GM12878 (cell line): ENCODE measurements at regions not wholly inside any gene's neighbourhood (a gene's known extent, or its start where the extent isn't known, plus 50 kb on each side); places are given as distances from the start of the nearest gene placed in this dataset.

Experiments
- ETV6 ChIP-seq, 2 experiments: fragments of 450-650 bp in 1 of 2; IDR thresholded peaks in 1 of 2; conservative IDR thresholded peaks in 1 of 2; 2 replicates each; pipeline ENCODE4 v1.6.1; 2014; ENCODE audit warnings: antibody characterized with exemption in 1 of 2, borderline replicate concordance in 1 of 2, low read depth in 1 of 2, mild to moderate bottlenecking in 1 of 2, moderate library complexity in 1 of 2
- EZH2 ChIP-seq: IDR thresholded peaks from 2 replicates; pipeline ENCODE4 v1.6.1; 2012; ENCODE audit warnings: low read depth, mild to moderate bottlenecking, control low read depth, inconsistent platforms, low read length, borderline replicate concordance; ENCODE audit not compliant: control insufficient read depth
- POLR2A ChIP-seq: IDR thresholded peaks from 2 replicates; pipeline ENCODE4 v1.6.1; 2011; ENCODE audit warnings: low read depth, mild to moderate bottlenecking, low read length
- SP1 ChIP-seq: IDR thresholded peaks from one replicate; pipeline ENCODE4 v1.6.1; 2011; ENCODE audit warnings: low read depth, low read length
- SRF ChIP-seq, 2 experiments: IDR thresholded peaks; 2 replicates each; pipeline ENCODE4 v1.6.1; 2011; ENCODE audit warnings: low read depth in 2 of 2, low read length in 2 of 2, mild to moderate bottlenecking in 1 of 2, moderate library complexity in 1 of 2
- TCF7 ChIP-seq: IDR thresholded peaks from 2 replicates; pipeline ENCODE4 v1.6.1; 2014; ENCODE audit warnings: antibody characterized with exemption, borderline replicate concordance
- ZBED1 ChIP-seq: IDR thresholded peaks from 2 replicates; pipeline ENCODE4 v1.6.1; 2016; ENCODE audit warnings: borderline replicate concordance
- TF ChIP-seq, protein P1 (sequence below), 3 experiments: IDR thresholded peaks in 2 of 3; conservative IDR thresholded peaks in 1 of 3; 2 replicates each; pipeline ENCODE4 v1.5.1; 2011; ENCODE audit warnings: low read depth in 3 of 3, low read length in 3 of 3, mild to moderate bottlenecking in 3 of 3, control low read depth in 2 of 3, moderate library complexity in 2 of 3, inconsistent platforms in 1 of 3, mixed read lengths in 1 of 3; ENCODE audit not compliant: control insufficient read depth in 2 of 3, insufficient read depth in 1 of 3; ENCODE audit errors: extremely low read depth in 1 of 3
- TF ChIP-seq, protein P2 (sequence below): fragments of 450-650 bp; conservative IDR thresholded peaks from 2 replicates; pipeline ENCODE4 v1.6.1; 2017; ENCODE audit warnings: mild to moderate bottlenecking, moderate library complexity

DNA sequence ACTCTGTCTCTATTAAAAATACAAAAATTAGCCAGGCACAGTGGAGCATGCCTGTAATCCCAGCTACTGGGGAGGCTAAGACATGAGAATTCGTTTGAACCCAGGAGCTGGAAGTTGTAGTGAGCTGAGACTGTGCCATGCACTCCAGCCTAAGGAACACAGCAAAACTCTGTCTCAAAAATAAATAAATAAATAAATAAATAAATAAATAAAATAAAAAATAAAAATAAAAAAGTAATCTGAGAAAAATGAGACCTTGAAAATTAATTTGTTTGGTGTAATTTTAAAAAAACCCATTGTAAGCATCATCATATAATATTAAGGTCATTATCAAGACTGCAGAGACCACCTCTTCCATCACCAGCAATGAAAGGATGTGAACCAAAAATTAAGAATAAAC lies 997.1 kb downstream of the CDH18 start:
- TF ChIP-seq, protein P1, sequence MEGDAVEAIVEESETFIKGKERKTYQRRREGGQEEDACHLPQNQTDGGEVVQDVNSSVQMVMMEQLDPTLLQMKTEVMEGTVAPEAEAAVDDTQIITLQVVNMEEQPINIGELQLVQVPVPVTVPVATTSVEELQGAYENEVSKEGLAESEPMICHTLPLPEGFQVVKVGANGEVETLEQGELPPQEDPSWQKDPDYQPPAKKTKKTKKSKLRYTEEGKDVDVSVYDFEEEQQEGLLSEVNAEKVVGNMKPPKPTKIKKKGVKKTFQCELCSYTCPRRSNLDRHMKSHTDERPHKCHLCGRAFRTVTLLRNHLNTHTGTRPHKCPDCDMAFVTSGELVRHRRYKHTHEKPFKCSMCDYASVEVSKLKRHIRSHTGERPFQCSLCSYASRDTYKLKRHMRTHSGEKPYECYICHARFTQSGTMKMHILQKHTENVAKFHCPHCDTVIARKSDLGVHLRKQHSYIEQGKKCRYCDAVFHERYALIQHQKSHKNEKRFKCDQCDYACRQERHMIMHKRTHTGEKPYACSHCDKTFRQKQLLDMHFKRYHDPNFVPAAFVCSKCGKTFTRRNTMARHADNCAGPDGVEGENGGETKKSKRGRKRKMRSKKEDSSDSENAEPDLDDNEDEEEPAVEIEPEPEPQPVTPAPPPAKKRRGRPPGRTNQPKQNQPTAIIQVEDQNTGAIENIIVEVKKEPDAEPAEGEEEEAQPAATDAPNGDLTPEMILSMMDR (IDR thresholded peaks at IDR 0.05 in 2 of 3, conservative IDR thresholded peaks at IDR 0.05 in 1 of 3; ENCODE audit: control insufficient read depth in 2 of 3, extremely low read depth in 1 of 3, insufficient read depth in 1 of 3, low read depth in 3 of 3, low read length in 3 of 3), result no peak
- TF ChIP-seq ETV6 (conservative IDR thresholded peaks at IDR 0.05 in 1 of 2, IDR thresholded peaks at IDR 0.05 in 1 of 2; ENCODE audit: borderline replicate concordance in 1 of 2, low read depth in 1 of 2), result no peak
- no peak for TF ChIP-seq TCF7
- TF ChIP-seq, protein P2, sequence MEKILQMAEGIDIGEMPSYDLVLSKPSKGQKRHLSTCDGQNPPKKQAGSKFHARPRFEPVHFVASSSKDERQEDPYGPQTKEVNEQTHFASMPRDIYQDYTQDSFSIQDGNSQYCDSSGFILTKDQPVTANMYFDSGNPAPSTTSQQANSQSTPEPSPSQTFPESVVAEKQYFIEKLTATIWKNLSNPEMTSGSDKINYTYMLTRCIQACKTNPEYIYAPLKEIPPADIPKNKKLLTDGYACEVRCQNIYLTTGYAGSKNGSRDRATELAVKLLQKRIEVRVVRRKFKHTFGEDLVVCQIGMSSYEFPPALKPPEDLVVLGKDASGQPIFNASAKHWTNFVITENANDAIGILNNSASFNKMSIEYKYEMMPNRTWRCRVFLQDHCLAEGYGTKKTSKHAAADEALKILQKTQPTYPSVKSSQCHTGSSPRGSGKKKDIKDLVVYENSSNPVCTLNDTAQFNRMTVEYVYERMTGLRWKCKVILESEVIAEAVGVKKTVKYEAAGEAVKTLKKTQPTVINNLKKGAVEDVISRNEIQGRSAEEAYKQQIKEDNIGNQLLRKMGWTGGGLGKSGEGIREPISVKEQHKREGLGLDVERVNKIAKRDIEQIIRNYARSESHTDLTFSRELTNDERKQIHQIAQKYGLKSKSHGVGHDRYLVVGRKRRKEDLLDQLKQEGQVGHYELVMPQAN, result no peak
- TF ChIP-seq SP1, result no peak
- no peak for TF ChIP-seq ZBED1
- TF ChIP-seq POLR2A, result no peak
- no peak for TF ChIP-seq SRF (IDR thresholded peaks at IDR 0.05; ENCODE audit: low read depth in 2 of 2, low read length in 2 of 2)
- no peak for TF ChIP-seq EZH2
